SK-N-SH (cell line): ENCODE measurements at regions not wholly inside any gene's neighbourhood (a gene's known extent, or its start where the extent isn't known, plus 50 kb on each side); places are given as distances from the start of the nearest gene placed in this dataset.
A peak's percentile ranks its signal among the peaks of the same experiment; 100 is the strongest.

Source experiments
- CTCF ChIA-PET: fragments of 300-600, 350-600 bp; formaldehyde crosslinking; extraction: SDS; loops from one replicate; lab custom pipeline; 2021; lab: Yijun Ruan, JAX
- POLR2A ChIA-PET: fragments of 350-600 bp; sonication (Branson Sonifier 250); formaldehyde crosslinking; extraction: SDS; loops from one replicate; lab custom pipeline; 2020; ENCODE audit warnings: antibody characterized with exemption, inconsistent platforms; lab: Yijun Ruan, JAX
- DNase-seq: peaks from one replicate; pipeline ENCODE4 v3.0.0; 2012
- H2AFZ ChIP-seq: fragments of 200-600 bp; sonication (generic); 2 replicates; pipeline ENCODE4 v1.8.1; 2016; ENCODE audit warnings: antibody characterized with exemption, mild to moderate bottlenecking, low read depth
- H3F3A ChIP-seq: fragments of 200-600 bp; sonication (generic); replicated peaks from 2 replicates; pipeline ENCODE3; 2016; ENCODE audit warnings: antibody characterized with exemption, mild to moderate bottlenecking; ENCODE audit not compliant: insufficient read depth
- H3K27ac ChIP-seq, 2 experiments: fragments of 200-500 bp in 1 of 2; fragments of 200-600 bp in 1 of 2; sonication (Bioruptor generic) in 1 of 2; sonication (generic), shearing (Covaris generic) in 1 of 2; 2 replicates each; pipeline versions ENCODE4 v1.5.1 to v1.6.1; 2014 to 2016; ENCODE audit warnings: low read depth in 2 of 2, inconsistent platforms in 1 of 2, low read length in 1 of 2, mild to moderate bottlenecking in 1 of 2, mixed read lengths in 1 of 2
- H3K27me3 ChIP-seq: fragments of 200-600 bp; sonication (generic), shearing (Covaris generic); 2 replicates; pipeline ENCODE4 v1.6.1; 2016; ENCODE audit warnings: mixed run types; ENCODE audit not compliant: insufficient read depth
- H3K36me3 ChIP-seq, 2 experiments: fragments of 200-500 bp in 1 of 2; fragments of 200-600 bp in 1 of 2; sonication (Bioruptor generic) in 1 of 2; sonication (generic) in 1 of 2; replicated peaks in 1 of 2; 2 replicates each; pipeline versions ENCODE3 to v1.5.1; 2014 to 2016; ENCODE audit warnings: low read length in 1 of 2, mild to moderate bottlenecking in 1 of 2; ENCODE audit not compliant: insufficient read depth in 2 of 2, control insufficient read depth in 1 of 2
- H3K4me1 ChIP-seq, 2 experiments: fragments of 200-500 bp in 1 of 2; fragments of 200-600 bp in 1 of 2; sonication (Bioruptor generic) in 1 of 2; sonication (generic), shearing (Covaris generic) in 1 of 2; 2 replicates each; pipeline versions ENCODE4 v1.5.1 to v1.6.1; 2014 to 2016; ENCODE audit warnings: low read depth in 1 of 2, low read length in 1 of 2, mixed run types in 1 of 2; ENCODE audit not compliant: insufficient read depth in 2 of 2, control insufficient read depth in 1 of 2
- H3K4me2 ChIP-seq: fragments of 200-600 bp; sonication (generic), shearing (Covaris generic); 2 replicates; pipeline ENCODE4 v1.6.1; 2017; ENCODE audit warnings: mixed run types
- H3K4me3 ChIP-seq, 2 experiments: fragments of 200-500 bp in 1 of 2; fragments of 200-600 bp in 1 of 2; sonication (Bioruptor generic) in 1 of 2; sonication (generic), shearing (Covaris generic) in 1 of 2; 2 replicates each; pipeline versions ENCODE4 v1.5.1 to v1.8.1; 2014 to 2016; ENCODE audit warnings: low read depth in 2 of 2, inconsistent platforms in 1 of 2, low read length in 1 of 2, mild to moderate bottlenecking in 1 of 2, mixed read lengths in 1 of 2, moderate library complexity in 1 of 2
- H3K79me2 ChIP-seq: fragments of 200-600 bp; sonication (generic); 2 replicates; pipeline ENCODE4 v1.8.1; 2017; ENCODE audit warnings: mild to moderate bottlenecking; ENCODE audit not compliant: insufficient read depth
- H3K9ac ChIP-seq: fragments of 200-600 bp; sonication (generic); 2 replicates; pipeline ENCODE4 v1.6.1; 2017; ENCODE audit warnings: mixed run types
- H3K9me2 ChIP-seq: fragments of 200-600 bp; sonication (generic); 2 replicates; pipeline ENCODE4 v1.6.1; 2017; ENCODE audit warnings: mixed run types
- H3K9me3 ChIP-seq: fragments of 200-600 bp; sonication (generic); 2 replicates; pipeline ENCODE4 v1.6.1; 2017; ENCODE audit warnings: mixed run types, mild to moderate bottlenecking, moderate library complexity
- H4K20me1 ChIP-seq: fragments of 200-600 bp; sonication (generic); 2 replicates; pipeline ENCODE4 v1.6.1; 2017; ENCODE audit warnings: mild to moderate bottlenecking, mixed run types; ENCODE audit not compliant: insufficient read depth
- ELF1 ChIP-seq: IDR thresholded peaks from 2 replicates; pipeline ENCODE4 v1.4.0; 2012
- EP300 ChIP-seq, 2 experiments: IDR thresholded peaks; 2 replicates each; pipeline versions ENCODE4 v1.4.0 to v1.6.1; 2012; ENCODE audit warnings: borderline replicate concordance in 1 of 2, low read depth in 1 of 2, low read length in 1 of 2
- FOSL2 ChIP-seq: IDR thresholded peaks from 2 replicates; pipeline ENCODE4 v1.4.0; 2012; ENCODE audit warnings: low read depth, mild to moderate bottlenecking, moderate library complexity, borderline replicate concordance
- MEF2A ChIP-seq: IDR thresholded peaks from 2 replicates; pipeline ENCODE4 v1.4.0; 2012; ENCODE audit warnings: low read depth, borderline replicate concordance
- NFIC ChIP-seq: IDR thresholded peaks from 2 replicates; pipeline ENCODE4 v1.4.0; 2012; ENCODE audit warnings: borderline replicate concordance
- POLR2AphosphoS5 ChIP-seq: IDR thresholded peaks from 2 replicates; pipeline ENCODE4 v1.6.1; 2012; ENCODE audit warnings: low read depth, low read length
- RAD21 ChIP-seq: IDR thresholded peaks from 2 replicates; pipeline ENCODE4 v1.6.1; 2012; ENCODE audit warnings: mild to moderate bottlenecking, low read length
- RCOR1 ChIP-seq: fragments of 150-350 bp; IDR thresholded peaks from 2 replicates; pipeline ENCODE4 v1.6.1; 2017; ENCODE audit warnings: antibody characterized with exemption, low read length
- REST ChIP-seq: IDR thresholded peaks from 2 replicates; pipeline ENCODE4 v1.6.1; 2012; ENCODE audit warnings: mild to moderate bottlenecking, low read depth, low read length, moderate library complexity
- RFX5 ChIP-seq: IDR thresholded peaks from 2 replicates; pipeline ENCODE4 v1.6.1; 2012; ENCODE audit warnings: mild to moderate bottlenecking, improper control_type of control experiment, low read length
- SIN3A ChIP-seq: IDR thresholded peaks from 2 replicates; pipeline ENCODE4 v1.6.1; 2012; ENCODE audit warnings: low read depth, mild to moderate bottlenecking, low read length, moderate library complexity, borderline replicate concordance
- SMC3 ChIP-seq: IDR thresholded peaks from 2 replicates; pipeline ENCODE4 v1.6.1; 2012; ENCODE audit warnings: low read depth, low read length, improper control_type of control experiment
- TAF1 ChIP-seq: IDR thresholded peaks from 2 replicates; pipeline ENCODE4 v1.6.1; 2012; ENCODE audit warnings: low read depth, mild to moderate bottlenecking, low read length, moderate library complexity, borderline replicate concordance
- TEAD4 ChIP-seq: IDR thresholded peaks from 2 replicates; pipeline ENCODE4 v1.4.0; 2012; ENCODE audit warnings: mild to moderate bottlenecking, borderline replicate concordance; ENCODE audit not compliant: insufficient read depth
- USF2 ChIP-seq: fragments of 150-350 bp; IDR thresholded peaks from 2 replicates; pipeline ENCODE4 v1.6.1; 2017; ENCODE audit warnings: antibody characterized with exemption, low read length, low read depth, borderline replicate concordance
- YY1 ChIP-seq: IDR thresholded peaks from 2 replicates; pipeline ENCODE4 v1.4.0; 2012; ENCODE audit warnings: low read depth, mild to moderate bottlenecking
- WGBS: methylation state at CpG from one replicate; pipeline ENCODE4 v1.1.6; 2017; ENCODE audit warnings: low lambda C conversion rate; 5-methylcytosine and 5-hydroxymethylcytosine counted together
- TF ChIP-seq, protein P1 (sequence below): IDR thresholded peaks from 2 replicates; pipeline ENCODE4 v1.4.0; 2012; ENCODE audit warnings: low read depth, borderline replicate concordance
- TF ChIP-seq, protein P2 (sequence below): IDR thresholded peaks from 2 replicates; pipeline ENCODE4 v1.4.0; 2012; ENCODE audit warnings: low read depth, borderline replicate concordance
- TF ChIP-seq, protein P3 (sequence below): IDR thresholded peaks from 2 replicates; pipeline ENCODE4 v1.4.0; 2012; ENCODE audit warnings: low read depth
- TF ChIP-seq, protein P4 (sequence below): IDR thresholded peaks from 2 replicates; pipeline ENCODE4; 2012
- TF ChIP-seq, protein P5 (sequence below): fragments of 200-600 bp; sonication (generic); IDR thresholded peaks from 2 replicates; pipeline ENCODE4 v1.6.1; 2017; ENCODE audit warnings: antibody characterized with exemption, mild to moderate bottlenecking, moderate library complexity

DNA sequence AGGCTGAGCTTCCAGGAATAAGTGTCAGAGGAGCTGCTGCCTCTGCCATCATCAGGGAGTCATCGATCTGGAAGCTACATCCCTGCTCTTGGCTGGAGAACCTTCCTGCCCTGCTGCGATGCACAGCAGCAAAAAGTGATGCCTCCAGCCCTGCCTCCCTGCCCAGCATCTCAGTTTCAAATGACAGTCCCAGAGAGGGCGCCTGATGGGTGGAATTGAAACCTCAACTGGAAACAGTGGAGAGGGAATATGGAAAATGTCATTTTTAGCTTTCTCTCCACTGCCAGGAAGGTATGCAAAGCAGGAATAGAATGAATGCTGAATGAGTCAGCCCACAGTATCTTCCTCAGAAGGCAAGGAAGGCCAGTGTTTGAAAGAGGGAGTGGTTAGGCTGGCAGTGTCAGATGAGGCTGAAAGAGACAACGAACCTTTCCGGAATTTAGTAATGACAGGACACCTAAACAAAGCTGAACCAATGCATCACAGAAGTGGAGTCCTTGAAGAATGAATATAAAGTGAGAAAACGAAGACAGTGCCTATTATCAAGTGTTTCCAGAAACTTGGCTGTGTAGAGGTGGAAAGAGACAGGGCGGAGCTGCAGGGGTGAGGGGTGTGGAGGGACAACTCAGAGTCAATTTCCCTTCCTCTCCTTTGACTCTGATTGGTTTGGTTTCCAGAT lies 153.9 kb upstream of the NDUFV2 start:
- Histone ChIP-seq H4K20me1 (no peaks in the 10 kb centered on the region), H3K79me2 (no peaks in the 10 kb centered on the region), H3K9ac (peak overlapping the region; percentile 82), H3K4me3 (peak overlapping the region; percentile 28 to 51), H3K27ac (peak overlapping the region; percentile 80 to 94), H3K9me2 (no peaks in the 10 kb centered on the region), H2AFZ (peak overlapping the region; percentile 87), H3K4me2 (peak overlapping the region; percentile 94), H3K36me3 (no peaks in the 10 kb centered on the region), H3K9me3 (peaks cover 3% of the 10 kb centered on the region; the same call in 1 of the 2 replicates), H3F3A (peaks cover 50% of the 10 kb centered on the region), H3K27me3 (no peaks in the 10 kb centered on the region), H3K4me1 (peaks cover 14 to 38% of the 10 kb centered on the region in 2 experiments)
- WGBS = 7% methylated on average over 6 of the region's 7 CpGs
- ChIA-PET CTCF (interaction anchor here (0.7 to 2.9 kb wide), 4 partner anchors 34 to 252 kb away, joined by 3 to 9 read pairs (median 6); no protein-coding TSS in a partner anchor), POLR2A (interaction anchor here (0.7 kb wide), 1 partner anchor 182 kb away, joined by 3 read pairs; no protein-coding TSS in a partner anchor)
- DNase-seq = no peak
- TF ChIP-seq TEAD4 (peak; percentile 92), FOSL2 (peak; percentile 90), MEF2A (peak; percentile 83), RFX5 (no peak), USF2 (no peak), EP300 (IDR thresholded peaks at IDR 0.05; ENCODE audit: borderline replicate concordance in 1 of 2, low read depth in 1 of 2, low read length in 1 of 2) (peak; percentile 22 to 92; a peak in 3 of 4 replicates), TAF1 (no peak; the same call in 1 of the 2 replicates), ELF1 (peak; percentile 61; the same call in 1 of the 2 replicates), REST (peak; percentile 21; the same call in 1 of the 2 replicates), RCOR1 (no peak), NFIC (peak; percentile 87), RAD21 (no peak), SMC3 (no peak), SIN3A (peak; percentile 75; the same call in 1 of the 2 replicates), YY1 (no peak; the same call in 1 of the 2 replicates), POLR2AphosphoS5 (peak; percentile 73; the same call in 1 of the 2 replicates)
- TF ChIP-seq, protein P1, sequence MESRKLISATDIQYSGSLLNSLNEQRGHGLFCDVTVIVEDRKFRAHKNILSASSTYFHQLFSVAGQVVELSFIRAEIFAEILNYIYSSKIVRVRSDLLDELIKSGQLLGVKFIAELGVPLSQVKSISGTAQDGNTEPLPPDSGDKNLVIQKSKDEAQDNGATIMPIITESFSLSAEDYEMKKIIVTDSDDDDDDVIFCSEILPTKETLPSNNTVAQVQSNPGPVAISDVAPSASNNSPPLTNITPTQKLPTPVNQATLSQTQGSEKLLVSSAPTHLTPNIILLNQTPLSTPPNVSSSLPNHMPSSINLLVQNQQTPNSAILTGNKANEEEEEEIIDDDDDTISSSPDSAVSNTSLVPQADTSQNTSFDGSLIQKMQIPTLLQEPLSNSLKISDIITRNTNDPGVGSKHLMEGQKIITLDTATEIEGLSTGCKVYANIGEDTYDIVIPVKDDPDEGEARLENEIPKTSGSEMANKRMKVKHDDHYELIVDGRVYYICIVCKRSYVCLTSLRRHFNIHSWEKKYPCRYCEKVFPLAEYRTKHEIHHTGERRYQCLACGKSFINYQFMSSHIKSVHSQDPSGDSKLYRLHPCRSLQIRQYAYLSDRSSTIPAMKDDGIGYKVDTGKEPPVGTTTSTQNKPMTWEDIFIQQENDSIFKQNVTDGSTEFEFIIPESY = 0 out of 2 replicates have a peak, but pooled peaks have one; percentile 50
- TF ChIP-seq, protein P2, sequence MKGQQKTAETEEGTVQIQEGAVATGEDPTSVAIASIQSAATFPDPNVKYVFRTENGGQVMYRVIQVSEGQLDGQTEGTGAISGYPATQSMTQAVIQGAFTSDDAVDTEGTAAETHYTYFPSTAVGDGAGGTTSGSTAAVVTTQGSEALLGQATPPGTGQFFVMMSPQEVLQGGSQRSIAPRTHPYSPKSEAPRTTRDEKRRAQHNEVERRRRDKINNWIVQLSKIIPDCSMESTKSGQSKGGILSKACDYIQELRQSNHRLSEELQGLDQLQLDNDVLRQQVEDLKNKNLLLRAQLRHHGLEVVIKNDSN = no peak
- TF ChIP-seq, protein P3, sequence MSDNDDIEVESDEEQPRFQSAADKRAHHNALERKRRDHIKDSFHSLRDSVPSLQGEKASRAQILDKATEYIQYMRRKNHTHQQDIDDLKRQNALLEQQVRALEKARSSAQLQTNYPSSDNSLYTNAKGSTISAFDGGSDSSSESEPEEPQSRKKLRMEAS = peak; percentile 74
- TF ChIP-seq, protein P4, sequence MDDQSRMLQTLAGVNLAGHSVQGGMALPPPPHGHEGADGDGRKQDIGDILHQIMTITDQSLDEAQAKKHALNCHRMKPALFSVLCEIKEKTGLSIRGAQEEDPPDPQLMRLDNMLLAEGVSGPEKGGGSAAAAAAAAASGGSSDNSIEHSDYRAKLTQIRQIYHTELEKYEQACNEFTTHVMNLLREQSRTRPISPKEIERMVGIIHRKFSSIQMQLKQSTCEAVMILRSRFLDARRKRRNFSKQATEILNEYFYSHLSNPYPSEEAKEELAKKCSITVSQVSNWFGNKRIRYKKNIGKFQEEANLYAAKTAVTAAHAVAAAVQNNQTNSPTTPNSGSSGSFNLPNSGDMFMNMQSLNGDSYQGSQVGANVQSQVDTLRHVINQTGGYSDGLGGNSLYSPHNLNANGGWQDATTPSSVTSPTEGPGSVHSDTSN = peak; percentile 91
- TF ChIP-seq, protein P5, sequence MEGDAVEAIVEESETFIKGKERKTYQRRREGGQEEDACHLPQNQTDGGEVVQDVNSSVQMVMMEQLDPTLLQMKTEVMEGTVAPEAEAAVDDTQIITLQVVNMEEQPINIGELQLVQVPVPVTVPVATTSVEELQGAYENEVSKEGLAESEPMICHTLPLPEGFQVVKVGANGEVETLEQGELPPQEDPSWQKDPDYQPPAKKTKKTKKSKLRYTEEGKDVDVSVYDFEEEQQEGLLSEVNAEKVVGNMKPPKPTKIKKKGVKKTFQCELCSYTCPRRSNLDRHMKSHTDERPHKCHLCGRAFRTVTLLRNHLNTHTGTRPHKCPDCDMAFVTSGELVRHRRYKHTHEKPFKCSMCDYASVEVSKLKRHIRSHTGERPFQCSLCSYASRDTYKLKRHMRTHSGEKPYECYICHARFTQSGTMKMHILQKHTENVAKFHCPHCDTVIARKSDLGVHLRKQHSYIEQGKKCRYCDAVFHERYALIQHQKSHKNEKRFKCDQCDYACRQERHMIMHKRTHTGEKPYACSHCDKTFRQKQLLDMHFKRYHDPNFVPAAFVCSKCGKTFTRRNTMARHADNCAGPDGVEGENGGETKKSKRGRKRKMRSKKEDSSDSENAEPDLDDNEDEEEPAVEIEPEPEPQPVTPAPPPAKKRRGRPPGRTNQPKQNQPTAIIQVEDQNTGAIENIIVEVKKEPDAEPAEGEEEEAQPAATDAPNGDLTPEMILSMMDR = peak; percentile 11; the same call in 1 of the 2 replicates
